Stomach (tissue), 8 donors: ENCODE measurements at regions not wholly inside any gene's neighbourhood (a gene's known extent, or its start where the extent isn't known, plus 50 kb on each side); places are given as distances from the start of the nearest gene placed in this dataset.

Experiments used
- DNase-seq, 2 donors: peaks; one replicate each; pipeline versions ENCODE4 v3.0.0 to v3.0.0-alpha.2; 2013 to 2019
- H3K27ac ChIP-seq, 5 donors: fragments of 200-600 bp in 4 of 5; sonication (generic) in 4 of 5; one replicate each; pipeline ENCODE4 v1.5.1; 2013 to 2019; ENCODE audit warnings: mild to moderate bottlenecking in 1 of 5, moderate library complexity in 1 of 5
- H3K27me3 ChIP-seq, 3 donors: fragments of 200-600 bp; sonication (generic); one replicate each; pipeline ENCODE4 v1.5.1; 2017 to 2019; ENCODE audit warnings: mixed run types in 1 of 3
- H3K36me3 ChIP-seq, 4 donors: fragments of 200-600 bp; sonication (generic); 1 replicate in 3 of 4; 2 replicates in 1 of 4; pipeline ENCODE4 v1.5.1; 2016 to 2019
- H3K4me1 ChIP-seq, 4 donors: fragments of 200-600 bp; sonication (generic); one replicate each; pipeline ENCODE4 v1.5.1; 2016 to 2019
- H3K4me3 ChIP-seq, 4 donors: fragments of 200-600 bp; sonication (generic) in 3 of 4; one replicate each; pipeline ENCODE4 v1.5.1; 2016 to 2019; ENCODE audit warnings: mild to moderate bottlenecking in 1 of 4
- H3K9me3 ChIP-seq, 4 donors: fragments of 200-600 bp; sonication (generic); one replicate each; pipeline ENCODE4 v1.5.1; 2016 to 2019
- CTCF ChIP-seq, 7 experiments: fragments of 450-650 bp in 4 of 7; fragments of 200-600 bp in 3 of 7; sonication (generic) in 3 of 7; IDR thresholded peaks; one replicate each; pipeline ENCODE4 v1.5.1; 2016 to 2019; ENCODE audit warnings: antibody characterized with exemption in 7 of 7, control low read depth in 2 of 7, mild to moderate bottlenecking in 1 of 7
- EP300 ChIP-seq: sonication (generic); formaldehyde crosslinking; IDR thresholded peaks from one replicate; pipeline ENCODE4 v1.6.1; 2017; ENCODE audit warnings: antibody characterized with exemption
- POLR2A ChIP-seq, 4 donors: fragments of 450-650 bp; IDR thresholded peaks; one replicate each; pipeline ENCODE4 v1.6.1; 2016; ENCODE audit warnings: antibody characterized with exemption in 4 of 4, control low read depth in 2 of 4, mild to moderate bottlenecking in 1 of 4, moderate library complexity in 1 of 4
- POLR2AphosphoS5 ChIP-seq, 3 donors: sonication (generic); formaldehyde crosslinking; IDR thresholded peaks; one replicate each; pipeline ENCODE4 v1.6.1; 2016; ENCODE audit warnings: antibody characterized with exemption in 3 of 3
- WGBS, 5 donors: extraction: QIAGEN DNeasy Blood & Tissue Kit in 3 of 5; methylation state at CpG; one replicate each; pipeline versions ENCODE4 v1.1.5 to v1.1.7; 2013 to 2018; 5-methylcytosine and 5-hydroxymethylcytosine counted together
- intact Hi-C: fragments of 100-400 bp; cut with DNase I; formaldehyde crosslinking; loops from one replicate; pipeline ENCODE4 v1.15.1; 2023; ENCODE audit warnings: low total_unique reads
- donor health status: healthy with polysubstance abuse.
- donor health status: Bipolar disorder and iron deficiency.
- donor health status: healthy.

- intact Hi-C loops = no loop called here
- no peaks in the 10 kb centered on the region for H3K27me3 ChIP-seq
- 36 to 42% (median 39%) methylated on average over 11 of the region's 11 CpGs for WGBS, 5 donors
- no peaks in the 10 kb centered on the region for H3K4me1 ChIP-seq
- no peak overlapping the region for H3K4me3 ChIP-seq
- TF ChIP-seq POLR2A (IDR thresholded peaks at IDR 0.05) (no peak), EP300 (no peak), CTCF (IDR thresholded peaks at IDR 0.05) (no peak), POLR2AphosphoS5 (IDR thresholded peaks at IDR 0.05) (no peak)
- no peak overlapping the region for H3K27ac ChIP-seq
- peaks cover 0 to 15% (median 2%) of the 10 kb centered on the region in 4 donors for H3K9me3 ChIP-seq
- DNase-seq = no peak
- H3K36me3 ChIP-seq = no peaks in the 10 kb centered on the region
These were observed 543.2 kb downstream of the DCDC2C start for GRCh38 chr2:4246364-4247131.

- WGBS, 5 donors = 34 to 46% (median 36%) methylated on average over 1 to 3 of the region's 3 CpGs
These were observed 544.4 kb downstream of the DCDC2C start for GRCh38 chr2:4247791-4248190.

GRCh38 chr2:4255491-4255890, 552.1 kb downstream of the DCDC2C start:
- Histone ChIP-seq H3K4me3 (no peak overlapping the region), H3K9me3 (no peaks in the 10 kb centered on the region), H3K36me3 (no peaks in the 10 kb centered on the region), H3K27ac (no peak overlapping the region), H3K4me1 (no peaks in the 10 kb centered on the region), H3K27me3 (no peaks in the 10 kb centered on the region)
- no peak for DNase-seq
- 70 to 89% (median 80%) methylated on average over 4 of the region's 4 CpGs for WGBS, 5 donors
- TF ChIP-seq EP300 (no peak), CTCF (IDR thresholded peaks at IDR 0.05) (no peak), POLR2AphosphoS5 (IDR thresholded peaks at IDR 0.05) (no peak), POLR2A (IDR thresholded peaks at IDR 0.05) (no peak)
- intact Hi-C loops = no loop called here

More at GRCh38 chr2:4247791-4248190, 544.4 kb downstream of the DCDC2C start:
- H3K27me3 ChIP-seq = no peaks in the 10 kb centered on the region
- no peaks in the 10 kb centered on the region for H3K4me1 ChIP-seq
- H3K27ac ChIP-seq = no peak overlapping the region
- H3K4me3 ChIP-seq = no peak overlapping the region
- intact Hi-C loops = no loop called here
- no peak for DNase-seq
- no peaks in the 10 kb centered on the region for H3K36me3 ChIP-seq
- H3K9me3 ChIP-seq = peaks cover 0 to 12% (median 2%) of the 10 kb centered on the region in 4 donors
- TF ChIP-seq CTCF (IDR thresholded peaks at IDR 0.05) (no peak), POLR2A (IDR thresholded peaks at IDR 0.05) (no peak), EP300 (no peak), POLR2AphosphoS5 (IDR thresholded peaks at IDR 0.05) (no peak)

- no peaks in the 10 kb centered on the region for H3K4me1 ChIP-seq
- H3K4me3 ChIP-seq = no peak overlapping the region
- no peak for DNase-seq
- WGBS, 5 donors = 56 to 67% (median 58%) methylated on average over 4 of the region's 4 CpGs
- no peak for TF ChIP-seq EP300
- no peak for TF ChIP-seq CTCF (IDR thresholded peaks at IDR 0.05)
- TF ChIP-seq POLR2A (IDR thresholded peaks at IDR 0.05) = no peak
- TF ChIP-seq POLR2AphosphoS5 (IDR thresholded peaks at IDR 0.05) = no peak
- H3K27me3 ChIP-seq = no peaks in the 10 kb centered on the region
- H3K36me3 ChIP-seq = no peaks in the 10 kb centered on the region
- intact Hi-C loops = no loop called here
- H3K27ac ChIP-seq = no peak overlapping the region
- H3K9me3 ChIP-seq = no peaks in the 10 kb centered on the region
These were observed 553.0 kb downstream of the DCDC2C start for GRCh38 chr2:4256351-4256750.
